ENCODE measurements at regions not wholly inside any gene's neighbourhood (a gene's known extent, or its start where the extent isn't known, plus 50 kb on each side); places are given as distances from the start of the nearest gene placed in this dataset.
"Not testable (repeated sequence)": the region's sequence is repeated elsewhere in the genome, so short reads cannot be mapped to it uniquely, and the experiment has no call there.

DNA sequence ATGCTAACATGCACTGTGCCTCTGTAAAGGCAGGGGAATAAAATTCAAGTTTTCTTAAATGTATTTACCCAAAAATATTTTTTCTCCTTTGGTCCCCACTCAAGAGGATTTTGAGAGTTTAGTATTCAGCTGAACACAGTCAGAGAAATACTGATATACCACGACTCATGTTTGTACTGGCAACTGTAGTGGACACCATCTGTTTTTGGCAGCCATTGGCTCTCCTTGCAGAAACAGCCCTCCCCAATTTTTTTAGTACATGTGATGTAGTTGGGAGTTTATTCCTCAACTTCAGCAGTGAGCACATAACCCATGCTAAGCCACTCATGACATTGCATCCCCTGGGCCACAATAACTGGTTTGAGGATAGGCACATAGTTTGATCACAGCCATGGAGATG, 154.8 kb upstream of the POU3F1 start:
- DNase-seq = no peak

DNA sequence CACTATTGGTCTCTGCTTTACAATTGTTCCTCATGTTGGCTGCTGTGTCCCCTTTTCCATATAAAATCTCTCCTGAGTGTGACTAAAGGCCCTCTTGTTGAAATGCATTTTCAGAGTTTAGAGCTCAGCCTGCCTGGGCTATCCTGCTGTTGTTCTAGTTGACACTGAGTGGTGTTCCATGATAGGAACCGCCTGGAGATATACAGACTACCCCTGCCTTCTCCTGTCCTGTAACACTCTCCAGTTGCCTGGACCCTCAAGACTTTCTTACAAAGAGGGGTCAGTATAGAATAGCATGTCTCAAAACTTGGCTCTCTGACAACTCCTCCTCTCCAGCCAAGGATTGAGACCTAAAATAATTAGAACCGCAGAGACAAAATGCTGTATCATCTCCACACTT, 152.0 kb upstream of the POU3F1 start:
- no peak for DNase-seq

DNA sequence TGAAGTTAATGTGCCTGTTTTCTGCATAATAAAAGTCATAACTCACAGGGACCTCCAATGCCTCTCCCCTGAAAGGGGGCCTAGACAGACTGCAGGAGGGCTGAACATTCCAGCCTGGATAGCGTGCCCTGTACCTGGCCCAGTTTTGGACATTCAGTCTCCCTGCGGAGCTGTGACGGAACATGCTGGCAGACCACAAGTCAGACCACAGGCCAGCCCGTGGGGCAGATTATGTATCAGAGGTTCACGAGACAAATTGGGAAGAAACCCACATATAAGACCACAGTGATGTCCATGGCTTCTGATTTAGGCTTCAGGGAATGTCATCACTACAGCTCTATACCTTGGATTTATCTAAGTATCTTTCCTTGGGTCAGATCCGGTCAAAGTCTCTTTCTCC, 151.5 kb upstream of the POU3F1 start:
- no peak for DNase-seq

DNA sequence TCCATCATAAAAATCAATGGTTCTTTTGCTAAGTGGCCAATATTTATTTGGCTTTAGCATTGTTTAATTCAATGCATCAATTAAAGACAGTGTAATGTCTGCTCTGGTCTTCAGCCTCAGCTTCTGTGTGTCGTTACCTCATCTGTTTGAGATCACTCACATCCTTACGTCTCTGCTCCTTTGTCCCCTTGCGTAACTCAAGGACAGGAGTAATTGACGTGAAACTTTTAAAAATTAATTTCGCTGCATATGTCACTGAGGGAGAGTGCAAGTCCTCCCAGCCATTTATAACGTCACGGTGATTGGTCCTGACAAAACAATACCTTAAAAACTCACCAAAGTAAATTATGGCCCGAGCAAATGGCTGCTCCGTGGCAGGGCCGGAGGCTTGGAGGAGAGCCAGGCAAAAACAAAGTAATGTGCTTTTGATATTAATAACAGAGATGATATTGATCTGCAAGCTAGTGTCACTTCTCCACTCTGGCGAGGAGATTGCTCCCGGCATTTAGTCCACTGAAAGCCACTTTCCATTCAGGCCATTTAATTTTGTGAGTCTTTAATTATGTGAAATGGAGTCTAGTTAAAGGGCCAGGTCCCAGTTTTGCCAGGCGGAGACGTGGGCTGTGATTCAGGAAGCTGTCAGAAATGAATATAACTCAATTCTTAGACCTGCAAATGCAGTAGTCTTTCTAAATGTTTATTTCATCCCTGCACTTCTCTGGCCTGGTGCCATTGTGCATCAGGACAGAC, 150.9 kb upstream of the POU3F1 start:
- no peak for DNase-seq

GRCh38 chr1:38194472-38194871, 147.9 kb upstream of the POU3F1 start:
- no peak for DNase-seq

DNA sequence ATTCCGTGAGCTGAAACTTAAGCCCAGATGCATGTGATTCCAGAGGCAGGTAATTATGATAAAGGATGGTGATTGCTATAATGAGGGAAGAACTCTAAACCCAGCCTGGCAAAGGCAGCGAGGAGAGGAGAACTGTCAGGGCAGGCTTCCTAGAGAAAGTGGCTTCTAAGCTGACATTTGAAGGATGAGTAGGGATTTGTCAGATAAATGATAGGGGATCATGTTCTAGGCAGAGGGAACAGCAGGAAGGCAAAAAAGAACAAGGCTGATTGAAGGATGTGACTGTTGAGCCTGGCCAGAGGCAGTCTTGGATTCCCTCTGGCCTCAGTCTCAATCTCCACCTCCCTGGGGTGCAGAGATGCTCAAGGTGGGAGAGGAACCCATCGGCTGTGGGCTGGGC, 146.4 kb upstream of the POU3F1 start:
- DNase-seq = no peak

GRCh38 chr1:38191461-38191860, 144.9 kb upstream of the POU3F1 start:
- DNase-seq = no peak

GRCh38 chr1:38190983-38191382, 144.4 kb upstream of the POU3F1 start:
- DNase-seq = no peak

DNA sequence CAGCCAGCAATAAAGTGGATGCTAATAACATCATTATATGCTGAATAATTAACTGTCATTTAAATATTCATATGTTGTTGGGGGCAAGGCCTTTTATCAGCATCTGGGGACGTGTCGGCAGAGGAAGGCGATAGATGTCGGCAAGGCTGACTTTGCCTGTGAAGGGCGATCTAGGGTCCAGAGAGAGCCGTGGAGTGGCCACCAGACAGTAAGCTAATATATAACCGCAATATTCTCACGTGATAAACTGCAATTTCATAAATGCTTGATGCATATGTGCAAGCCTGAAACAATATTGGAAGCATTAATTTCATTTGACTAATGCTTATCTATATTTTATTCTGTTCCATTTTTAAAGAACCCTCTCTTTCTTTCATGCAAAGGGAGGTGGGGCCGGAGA, 141.0 kb upstream of the POU3F1 start:
- no peak for DNase-seq

GRCh38 chr1:38186566-38186965, 140.0 kb upstream of the POU3F1 start:
- no peak for DNase-seq

- no peak for DNase-seq
Observed at GRCh38 chr1:38185913-38186312, 139.3 kb upstream of the POU3F1 start.

DNA sequence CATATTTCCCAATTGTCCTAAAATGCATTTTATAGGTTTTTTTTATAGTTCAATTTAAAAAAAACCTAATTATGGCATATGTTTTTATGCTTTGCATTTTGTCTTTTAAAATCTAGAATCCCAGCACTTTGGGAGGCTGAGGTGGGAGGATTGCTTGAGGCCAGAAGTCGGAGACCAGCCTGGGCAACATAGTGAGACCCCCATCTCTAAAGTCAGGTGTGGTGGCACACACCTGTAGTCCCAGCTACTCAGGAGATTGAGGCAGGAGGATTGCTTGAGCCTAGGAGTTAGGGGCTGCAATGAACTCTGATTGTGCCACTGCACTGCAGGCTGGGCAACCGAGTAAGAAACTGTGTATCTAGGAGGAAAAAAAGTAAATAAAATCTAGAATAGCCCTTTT, 137.2 kb upstream of the POU3F1 start:
- no peak for DNase-seq

GRCh38 chr1:38183096-38183495, 136.5 kb upstream of the POU3F1 start:
- DNase-seq = no peak

DNA sequence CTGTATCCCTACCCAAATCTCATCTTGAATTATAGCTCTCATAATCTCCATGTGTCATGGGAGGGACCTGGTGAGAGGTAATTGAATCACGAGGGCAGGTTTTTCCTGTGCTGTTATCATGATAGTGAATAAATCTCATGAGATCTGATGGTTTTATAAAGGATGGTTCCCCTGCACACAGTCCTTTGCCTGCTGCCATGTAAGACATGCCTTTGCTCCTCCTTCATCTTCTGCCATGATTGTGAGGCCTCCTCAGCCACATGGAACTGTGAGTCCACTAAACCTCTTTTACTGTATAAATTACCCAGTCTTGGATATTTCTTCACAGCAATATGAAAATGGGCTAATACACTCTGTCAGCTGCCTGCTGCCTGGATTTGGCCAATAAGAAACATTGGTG, 133.8 kb upstream of the POU3F1 start:
- DNase-seq = not testable (repeated sequence)

- DNase-seq = no peak
Observed at GRCh38 chr1:38179483-38179882, 132.9 kb upstream of the POU3F1 start.

DNA sequence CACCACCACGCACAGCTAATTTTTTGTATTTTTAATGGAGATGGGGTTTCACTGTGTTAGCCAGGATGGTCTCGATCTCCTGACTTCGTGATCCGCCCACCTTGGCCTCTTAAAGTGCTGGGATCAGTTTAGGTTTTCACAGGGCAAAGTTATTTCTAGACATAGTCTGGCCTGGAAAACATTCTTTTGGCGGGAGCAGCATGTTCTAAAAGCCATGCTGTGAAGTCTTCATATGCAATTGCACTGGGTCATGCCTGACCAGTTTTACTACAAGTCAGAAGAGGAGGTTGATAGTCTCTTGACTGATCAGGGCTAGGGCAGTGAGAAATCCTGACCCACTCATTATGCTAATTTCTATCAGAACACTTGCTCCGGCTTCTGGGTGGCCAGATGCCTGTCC, 131.6 kb upstream of the POU3F1 start:
- no peak for DNase-seq

DNA sequence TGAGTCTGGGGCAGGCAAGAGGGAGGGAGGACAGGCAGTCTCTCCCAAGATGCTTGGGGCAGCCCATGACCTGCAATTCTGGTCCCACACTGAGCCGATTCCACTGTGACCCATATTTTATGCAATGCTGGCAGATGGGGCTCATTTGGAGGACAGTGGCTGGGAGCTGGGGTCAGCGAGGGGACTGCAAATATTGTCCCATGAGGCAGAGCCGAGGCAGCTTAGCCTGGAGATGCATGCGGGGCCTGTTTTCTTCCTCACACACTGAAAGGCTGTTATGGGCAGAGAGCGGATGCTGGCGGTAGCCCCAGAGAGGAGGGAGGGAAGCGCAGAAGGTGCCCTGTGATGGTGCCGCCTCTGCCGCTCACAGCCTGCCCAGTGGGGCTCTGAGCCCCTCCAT, 128.5 kb upstream of the POU3F1 start:
- DNase-seq = no peak

DNA sequence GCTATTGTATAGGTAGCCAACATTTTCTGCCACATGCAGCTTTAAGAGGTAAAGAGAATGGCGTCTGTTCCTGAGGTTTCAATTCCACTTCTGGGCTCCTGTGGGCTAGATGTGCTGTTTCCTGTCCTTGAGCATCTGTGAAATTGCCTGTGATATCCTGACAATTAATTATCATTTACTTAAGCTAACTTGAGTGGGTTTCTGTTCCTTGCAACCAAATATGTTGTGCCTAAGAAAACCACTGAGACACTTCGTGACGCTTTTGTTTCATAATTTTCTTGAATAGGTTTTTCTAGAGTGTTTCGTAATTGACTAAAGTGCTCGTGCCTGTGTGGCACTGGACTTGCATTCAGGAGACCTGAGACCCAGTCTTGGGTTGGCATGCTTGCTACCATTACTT, 127.3 kb upstream of the POU3F1 start:
- DNase-seq = no peak

- no peak for DNase-seq
Observed at GRCh38 chr1:38173157-38173831, 126.7 kb upstream of the POU3F1 start.

DNA sequence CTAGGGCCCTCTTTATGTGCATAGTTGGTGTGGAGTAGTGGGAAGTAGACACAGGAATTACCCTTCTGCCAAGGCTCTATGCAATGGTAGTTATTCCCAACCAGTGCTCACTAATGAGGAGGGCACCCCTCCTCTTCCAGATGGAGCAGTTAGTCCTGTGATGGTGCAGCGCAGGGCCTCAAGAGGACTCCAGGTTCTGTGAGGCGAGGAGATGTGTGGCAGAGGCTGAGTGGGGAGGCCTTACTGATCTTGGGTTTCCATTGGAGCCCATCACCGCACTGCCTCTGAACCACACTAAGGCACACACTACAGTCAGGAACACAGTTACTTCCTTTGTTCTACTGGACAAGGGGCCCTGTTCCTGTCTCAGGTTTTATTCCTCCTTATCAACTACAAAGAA, 122.5 kb upstream of the POU3F1 start:
- DNase-seq = no peak

- no peak for DNase-seq
Observed at GRCh38 chr1:38168365-38168764, 121.8 kb upstream of the POU3F1 start.

- DNase-seq = no peak
Observed at GRCh38 chr1:38166461-38166860, 119.9 kb upstream of the POU3F1 start.

- DNase-seq = no peak
Observed at GRCh38 chr1:38153778-38154470, 107.3 kb upstream of the POU3F1 start.

- DNase-seq = no peak
Observed at GRCh38 chr1:38153066-38153777, 106.6 kb upstream of the POU3F1 start.
